GM12878 (cell line): ENCODE measurements at regions not wholly inside any gene's neighbourhood (a gene's known extent, or its start where the extent isn't known, plus 50 kb on each side); places are given as distances from the start of the nearest gene placed in this dataset.

ENCODE experiments used
- ATAC-seq: fragments of 200-7000 bp; cut with Tn5 transposase; 3 replicates; pipeline ENCODE4 v1.9.1; 2020; ENCODE audit warnings: mild to moderate bottlenecking, moderate library complexity
- BruUV-seq: library from RNA; stranded (reverse); fragments of 400-500 nt; replicated peaks from 2 replicates; lab custom pipeline; 2021; lab: Mats Ljungman, UMichigan
- CTCF ChIA-PET: fragments of 300-600 bp; sonication (Branson Sonifier 250); formaldehyde crosslinking; extraction: SDS; loops from one replicate; lab custom pipeline; 2021; ENCODE audit warnings: inconsistent platforms; lab: Yijun Ruan, JAX
- POLR2A ChIA-PET: fragments of 350-600 bp; formaldehyde crosslinking; extraction: SDS; loops from one replicate; lab custom pipeline; 2021; ENCODE audit warnings: inconsistent platforms; lab: Charles Lee
- RAD21 ChIA-PET: fragments of 300-600 bp; sonication (Branson Sonifier 250); formaldehyde crosslinking; loops from one replicate; lab custom pipeline; 2023; ENCODE audit warnings: antibody characterized with exemption; ENCODE audit not compliant: unreplicated experiment; lab: Charles Lee
- SMC1A ChIA-PET: fragments of 300-600 bp; sonication (Branson Sonifier 250); formaldehyde crosslinking; loops from one replicate; lab custom pipeline; 2023; ENCODE audit not compliant: unreplicated experiment, uncharacterized antibody; lab: Charles Lee
- DNase-seq: peaks from one replicate; pipeline ENCODE4 v3.0.0-alpha.2; 2011; ENCODE audit warnings: low read depth, low spot score
- FAIRE-seq: peaks from 3 replicates; lab custom pipeline; 2011; peaks lifted over from hg19 to GRCh38; lab: Jason Lieb, UNC
- H2AFZ ChIP-seq: 2 replicates; pipeline ENCODE4 v1.6.0; 2011; ENCODE audit warnings: low read depth, low read length, control low read depth; ENCODE audit not compliant: control insufficient read depth
- H3K27ac ChIP-seq: 2 replicates; pipeline ENCODE4 v1.5.1; 2011; ENCODE audit warnings: control low read depth; ENCODE audit not compliant: control insufficient read depth, insufficient read depth
- H3K27me3 ChIP-seq, 2 experiments: replicated peaks in 1 of 2; 2 replicates each; pipeline versions ENCODE4 v1.6.0 to v1.6.1; 2011; ENCODE audit warnings: low read length in 1 of 2; ENCODE audit not compliant: control insufficient read depth in 2 of 2, insufficient read depth in 2 of 2
- H3K36me3 ChIP-seq, 2 experiments: 2 replicates each; pipeline ENCODE4 v1.5.1; 2011; ENCODE audit warnings: low read length in 1 of 2; ENCODE audit not compliant: control insufficient read depth in 2 of 2, insufficient read depth in 2 of 2
- H3K4me1 ChIP-seq: 2 replicates; pipeline ENCODE4 v1.6.1; 2011; ENCODE audit warnings: mild to moderate bottlenecking, low read length, moderate library complexity, mixed read lengths; ENCODE audit not compliant: control insufficient read depth, insufficient read depth
- H3K4me2 ChIP-seq: 2 replicates; pipeline ENCODE4 v1.6.0; 2011; ENCODE audit warnings: control low read depth; ENCODE audit not compliant: control insufficient read depth, insufficient read depth
- H3K4me3 ChIP-seq: fragments of 200-600 bp; sonication (generic); 2 replicates; pipeline ENCODE4 v1.5.1; 2016
- H3K79me2 ChIP-seq: 2 replicates; pipeline ENCODE4 v1.6.0; 2011; ENCODE audit warnings: low read length; ENCODE audit not compliant: control insufficient read depth, insufficient read depth
- H3K9ac ChIP-seq: 2 replicates; pipeline ENCODE4 v1.8.0; 2011; ENCODE audit warnings: low read length, control low read depth, mixed read lengths; ENCODE audit not compliant: control insufficient read depth, insufficient read depth
- H3K9me3 ChIP-seq: replicated peaks from 3 replicates; pipeline ENCODE4 v1.5.1; 2011; ENCODE audit warnings: mild to moderate bottlenecking, low read length; ENCODE audit not compliant: control insufficient read depth, insufficient read depth
- H4K20me1 ChIP-seq: 2 replicates; pipeline ENCODE4 v1.6.0; 2011; ENCODE audit not compliant: control insufficient read depth, insufficient read depth
- ASH2L ChIP-seq: fragments of 300-600, 200-600 bp; sonication (generic); IDR thresholded peaks from 2 replicates; pipeline ENCODE4 v1.6.1; 2017; ENCODE audit warnings: low read depth, mild to moderate bottlenecking, borderline replicate concordance
- FOXK2 ChIP-seq: fragments of 450-650 bp; IDR thresholded peaks from 2 replicates; pipeline ENCODE4 v1.6.1; 2017; ENCODE audit warnings: mild to moderate bottlenecking, moderate library complexity
- IKZF2 ChIP-seq, 2 experiments: fragments of 450-650 bp; IDR thresholded peaks; 2 replicates each; pipeline ENCODE4 v1.6.1; 2017; ENCODE audit warnings: mild to moderate bottlenecking in 2 of 2, moderate library complexity in 2 of 2
- NFXL1 ChIP-seq: fragments of 450-650 bp; IDR thresholded peaks from 2 replicates; pipeline ENCODE4 v1.6.1; 2017; ENCODE audit warnings: antibody characterized with exemption, mild to moderate bottlenecking, borderline replicate concordance
- POLR2AphosphoS2 ChIP-seq: IDR thresholded peaks from 2 replicates; pipeline ENCODE4 v1.6.1; 2011; ENCODE audit warnings: low read depth, mild to moderate bottlenecking, low read length, improper control_type of control experiment, moderate library complexity
- POLR2AphosphoS5 ChIP-seq: IDR thresholded peaks from 2 replicates; pipeline ENCODE4 v1.6.1; 2011; ENCODE audit warnings: mild to moderate bottlenecking, low read length, inconsistent platforms
- SREBF1 ChIP-seq: IDR thresholded peaks from 2 replicates; pipeline ENCODE4 v1.6.1; 2012; ENCODE audit warnings: mild to moderate bottlenecking, low read length
- TCF3 ChIP-seq: IDR thresholded peaks from 2 replicates; pipeline ENCODE4 v1.6.1; 2012; ENCODE audit warnings: low read depth, mild to moderate bottlenecking, low read length, borderline replicate concordance; ENCODE audit not compliant: insufficient read depth
- WGBS: methylation state at CpG from one replicate; pipeline ENCODE4 v1.1.6; 2016; ENCODE audit warnings: low lambda C conversion rate; ENCODE audit not compliant: insufficient replicate concordance, insufficient coverage; ENCODE audit errors: missing lambda C conversion rate; 5-methylcytosine and 5-hydroxymethylcytosine counted together
- in situ Hi-C: fragments of 300-500 bp; cut with MboI; formaldehyde crosslinking; loops from 9 replicates; pipeline ENCODE4 v1.14.3; 2018; ENCODE audit warnings: mixed read lengths
- intact Hi-C: fragments of 100-400 bp; cut with micrococcal nuclease; formaldehyde crosslinking; loops from one replicate; pipeline ENCODE4 v1.14.2; 2022; ENCODE audit not compliant: unreplicated experiment
- TF ChIP-seq, protein P1 (sequence below): IDR thresholded peaks from 2 replicates; pipeline ENCODE4 v1.6.1; 2012; ENCODE audit warnings: improper control_type of control experiment, low read depth, low read length; ENCODE audit not compliant: insufficient replicate concordance
- TF ChIP-seq, protein P2 (sequence below): fragments of 450-650 bp; IDR thresholded peaks from 2 replicates; pipeline ENCODE4 v1.6.1; 2017; ENCODE audit warnings: low read depth, mild to moderate bottlenecking, moderate library complexity
- TF ChIP-seq, protein P3 (sequence below): fragments of 450-650 bp; IDR thresholded peaks from 2 replicates; pipeline ENCODE4 v1.6.1; 2018; ENCODE audit warnings: borderline replicate concordance, mild to moderate bottlenecking; ENCODE audit not compliant: partially characterized antibody

DNA sequence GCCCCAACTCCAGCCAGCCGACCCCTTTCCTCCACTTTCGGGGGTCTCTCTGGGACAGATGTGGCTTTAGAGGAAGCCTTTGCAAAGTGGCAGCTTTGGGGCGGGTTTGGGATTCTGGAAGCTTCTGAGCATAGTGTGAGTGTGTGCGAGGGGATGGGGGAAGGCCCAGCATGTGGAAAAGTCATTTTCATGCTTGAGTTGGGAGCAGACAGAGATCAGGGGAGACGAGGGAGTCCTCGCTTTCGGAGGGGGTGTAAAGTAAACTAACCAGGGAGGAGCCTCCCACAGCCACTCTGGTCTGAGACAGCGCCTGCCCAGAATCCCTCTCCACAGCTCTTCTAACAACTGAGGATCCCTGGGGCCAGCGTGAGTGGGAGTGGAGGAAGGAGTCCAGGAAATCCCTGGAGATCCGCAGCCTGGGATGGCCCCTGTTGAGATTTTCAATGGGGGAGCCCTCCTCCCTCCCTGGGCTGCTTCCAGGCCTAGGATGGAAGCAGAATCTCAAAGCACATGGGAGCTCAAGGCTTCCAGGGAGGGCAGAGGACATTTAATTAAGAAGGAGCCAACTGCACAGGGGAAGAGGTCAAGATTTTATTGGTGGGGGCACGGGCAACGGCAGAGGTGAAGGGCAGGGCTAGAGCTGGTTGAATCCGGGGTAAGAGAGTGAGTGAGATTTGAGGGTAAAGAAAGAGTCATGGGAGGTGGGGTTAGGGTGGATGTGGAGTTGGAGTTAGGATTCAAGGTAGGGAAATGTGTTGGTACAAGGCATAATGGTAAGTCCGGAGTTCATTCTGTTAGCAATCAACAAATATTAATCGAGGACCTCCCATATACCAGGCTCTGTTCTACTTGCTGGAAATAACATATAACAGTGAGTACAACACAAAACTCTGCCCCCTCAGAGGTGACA lies 102.3 kb upstream of the FOXP4 start:
- H3K79me2 ChIP-seq: no peaks in the 10 kb centered on the region
- CTCF ChIA-PET: interaction anchor here (0.6 to 4.7 kb wide), 8 partner anchors 12 to 151 kb away, joined by 3 to 24 read pairs (median 6); no protein-coding TSS in a partner anchor
- FAIRE-seq (no peak), ATAC-seq (no peak), DNase-seq (no peak)
- in situ Hi-C loops: no loop called here
- POLR2A ChIA-PET: interaction anchor here (0.5 kb wide), 1 partner anchor 748 kb away, joined by 5 read pairs; no protein-coding TSS in a partner anchor
- H3K4me3 ChIP-seq: no peak overlapping the region
- BruUV-seq: no TSS peak
- WGBS: 50% methylated on average over 15 of the region's 15 CpGs
- H3K27ac ChIP-seq: no peak overlapping the region
- H3K4me1 ChIP-seq: peaks cover 20% of the 10 kb centered on the region
- SMC1A ChIA-PET: interaction anchor here (0.9 to 5.2 kb wide), 2 partner anchors 19 to 45 kb away, joined by 3 to 27 read pairs; no protein-coding TSS in a partner anchor
- no peak overlapping the region for H2AFZ ChIP-seq
- H3K27me3 ChIP-seq: no peaks in the 10 kb centered on the region; a peak in 2 of 4 replicates
- H3K9me3 ChIP-seq: no peaks in the 10 kb centered on the region
- no peak overlapping the region for H3K9ac ChIP-seq
- no peak overlapping the region for H3K4me2 ChIP-seq
- no peaks in the 10 kb centered on the region for H4K20me1 ChIP-seq
- RAD21 ChIA-PET: no interaction called here
- intact Hi-C loops: no loop called here
- H3K36me3 ChIP-seq: no peaks in the 10 kb centered on the region
- TF ChIP-seq, protein P1, sequence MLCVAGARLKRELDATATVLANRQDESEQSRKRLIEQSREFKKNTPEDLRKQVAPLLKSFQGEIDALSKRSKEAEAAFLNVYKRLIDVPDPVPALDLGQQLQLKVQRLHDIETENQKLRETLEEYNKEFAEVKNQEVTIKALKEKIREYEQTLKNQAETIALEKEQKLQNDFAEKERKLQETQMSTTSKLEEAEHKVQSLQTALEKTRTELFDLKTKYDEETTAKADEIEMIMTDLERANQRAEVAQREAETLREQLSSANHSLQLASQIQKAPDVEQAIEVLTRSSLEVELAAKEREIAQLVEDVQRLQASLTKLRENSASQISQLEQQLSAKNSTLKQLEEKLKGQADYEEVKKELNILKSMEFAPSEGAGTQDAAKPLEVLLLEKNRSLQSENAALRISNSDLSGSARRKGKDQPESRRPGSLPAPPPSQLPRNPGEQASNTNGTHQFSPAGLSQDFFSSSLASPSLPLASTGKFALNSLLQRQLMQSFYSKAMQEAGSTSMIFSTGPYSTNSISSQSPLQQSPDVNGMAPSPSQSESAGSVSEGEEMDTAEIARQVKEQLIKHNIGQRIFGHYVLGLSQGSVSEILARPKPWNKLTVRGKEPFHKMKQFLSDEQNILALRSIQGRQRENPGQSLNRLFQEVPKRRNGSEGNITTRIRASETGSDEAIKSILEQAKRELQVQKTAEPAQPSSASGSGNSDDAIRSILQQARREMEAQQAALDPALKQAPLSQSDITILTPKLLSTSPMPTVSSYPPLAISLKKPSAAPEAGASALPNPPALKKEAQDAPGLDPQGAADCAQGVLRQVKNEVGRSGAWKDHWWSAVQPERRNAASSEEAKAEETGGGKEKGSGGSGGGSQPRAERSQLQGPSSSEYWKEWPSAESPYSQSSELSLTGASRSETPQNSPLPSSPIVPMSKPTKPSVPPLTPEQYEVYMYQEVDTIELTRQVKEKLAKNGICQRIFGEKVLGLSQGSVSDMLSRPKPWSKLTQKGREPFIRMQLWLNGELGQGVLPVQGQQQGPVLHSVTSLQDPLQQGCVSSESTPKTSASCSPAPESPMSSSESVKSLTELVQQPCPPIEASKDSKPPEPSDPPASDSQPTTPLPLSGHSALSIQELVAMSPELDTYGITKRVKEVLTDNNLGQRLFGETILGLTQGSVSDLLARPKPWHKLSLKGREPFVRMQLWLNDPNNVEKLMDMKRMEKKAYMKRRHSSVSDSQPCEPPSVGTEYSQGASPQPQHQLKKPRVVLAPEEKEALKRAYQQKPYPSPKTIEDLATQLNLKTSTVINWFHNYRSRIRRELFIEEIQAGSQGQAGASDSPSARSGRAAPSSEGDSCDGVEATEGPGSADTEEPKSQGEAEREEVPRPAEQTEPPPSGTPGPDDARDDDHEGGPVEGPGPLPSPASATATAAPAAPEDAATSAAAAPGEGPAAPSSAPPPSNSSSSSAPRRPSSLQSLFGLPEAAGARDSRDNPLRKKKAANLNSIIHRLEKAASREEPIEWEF: no peak
- no peak for TF ChIP-seq ASH2L
- TF ChIP-seq NFXL1: no peak
- no peak for TF ChIP-seq FOXK2
- TF ChIP-seq, protein P2, sequence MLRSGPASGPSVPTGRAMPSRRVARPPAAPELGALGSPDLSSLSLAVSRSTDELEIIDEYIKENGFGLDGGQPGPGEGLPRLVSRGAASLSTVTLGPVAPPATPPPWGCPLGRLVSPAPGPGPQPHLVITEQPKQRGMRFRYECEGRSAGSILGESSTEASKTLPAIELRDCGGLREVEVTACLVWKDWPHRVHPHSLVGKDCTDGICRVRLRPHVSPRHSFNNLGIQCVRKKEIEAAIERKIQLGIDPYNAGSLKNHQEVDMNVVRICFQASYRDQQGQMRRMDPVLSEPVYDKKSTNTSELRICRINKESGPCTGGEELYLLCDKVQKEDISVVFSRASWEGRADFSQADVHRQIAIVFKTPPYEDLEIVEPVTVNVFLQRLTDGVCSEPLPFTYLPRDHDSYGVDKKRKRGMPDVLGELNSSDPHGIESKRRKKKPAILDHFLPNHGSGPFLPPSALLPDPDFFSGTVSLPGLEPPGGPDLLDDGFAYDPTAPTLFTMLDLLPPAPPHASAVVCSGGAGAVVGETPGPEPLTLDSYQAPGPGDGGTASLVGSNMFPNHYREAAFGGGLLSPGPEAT: no peak
- no peak for TF ChIP-seq SREBF1
- TF ChIP-seq TCF3: no peak
- TF ChIP-seq POLR2AphosphoS5: no peak
- TF ChIP-seq IKZF2 (IDR thresholded peaks at IDR 0.05): no peak
- TF ChIP-seq, protein P3, sequence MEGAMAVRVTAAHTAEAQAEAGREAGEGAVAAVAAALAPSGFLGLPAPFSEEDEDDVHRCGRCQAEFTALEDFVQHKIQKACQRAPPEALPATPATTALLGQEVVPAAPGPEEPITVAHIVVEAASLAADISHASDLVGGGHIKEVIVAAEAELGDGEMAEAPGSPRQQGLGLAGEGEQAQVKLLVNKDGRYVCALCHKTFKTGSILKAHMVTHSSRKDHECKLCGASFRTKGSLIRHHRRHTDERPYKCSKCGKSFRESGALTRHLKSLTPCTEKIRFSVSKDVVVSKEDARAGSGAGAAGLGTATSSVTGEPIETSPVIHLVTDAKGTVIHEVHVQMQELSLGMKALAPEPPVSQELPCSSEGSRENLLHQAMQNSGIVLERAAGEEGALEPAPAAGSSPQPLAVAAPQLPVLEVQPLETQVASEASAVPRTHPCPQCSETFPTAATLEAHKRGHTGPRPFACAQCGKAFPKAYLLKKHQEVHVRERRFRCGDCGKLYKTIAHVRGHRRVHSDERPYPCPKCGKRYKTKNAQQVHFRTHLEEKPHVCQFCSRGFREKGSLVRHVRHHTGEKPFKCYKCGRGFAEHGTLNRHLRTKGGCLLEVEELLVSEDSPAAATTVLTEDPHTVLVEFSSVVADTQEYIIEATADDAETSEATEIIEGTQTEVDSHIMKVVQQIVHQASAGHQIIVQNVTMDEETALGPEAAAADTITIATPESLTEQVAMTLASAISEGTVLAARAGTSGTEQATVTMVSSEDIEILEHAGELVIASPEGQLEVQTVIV: no peak
- no peak for TF ChIP-seq POLR2AphosphoS2
